ENCODE measurements at regions not wholly inside any gene's neighbourhood (a gene's known extent, or its start where the extent isn't known, plus 50 kb on each side); places are given as distances from the start of the nearest gene placed in this dataset.

DNA sequence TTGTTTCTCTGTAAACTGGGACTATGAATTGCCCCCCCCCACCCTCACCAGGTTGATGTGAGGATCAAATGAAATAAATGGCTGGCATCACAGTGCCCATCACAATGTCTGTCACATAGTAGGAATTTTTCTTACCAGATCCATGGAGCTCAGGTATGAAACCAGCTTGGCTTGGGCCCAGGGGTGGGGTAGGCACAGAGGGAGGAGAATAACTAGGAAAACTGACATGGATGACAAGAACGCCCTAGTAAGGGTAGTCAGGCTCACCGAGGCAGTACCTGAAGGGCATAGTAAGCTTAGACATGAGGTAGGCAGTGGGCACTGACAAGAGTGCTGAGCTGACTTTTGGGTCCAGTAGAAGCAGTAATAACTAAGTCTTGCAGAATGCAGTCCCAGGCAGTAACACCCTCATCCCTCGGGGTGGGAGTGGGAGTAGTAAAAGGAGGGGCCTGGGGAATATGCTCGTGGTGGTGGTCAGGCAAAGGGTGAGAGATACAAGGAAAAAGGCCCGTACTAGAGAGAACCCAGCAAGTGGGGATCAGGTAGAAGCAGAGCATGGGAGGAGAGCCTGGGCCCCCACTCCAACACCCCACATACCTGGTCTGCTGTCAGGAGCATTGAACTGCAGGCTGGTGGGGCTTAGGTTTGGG lies 155.9 kb upstream of the PJA1 start:
- Histone ChIP-seq H3K27me3 (ENCODE audit: control insufficient read depth, insufficient read depth, low read length) (peaks cover 2% of the 10 kb centered on the region; the same call in 1 of the 2 replicates), H3K36me3 (ENCODE audit: control insufficient read depth, insufficient read depth, low read length) (no peaks in the 10 kb centered on the region), H3K4me3 (ENCODE audit: low read depth, low read length) (no peak overlapping the region)
- ChIA-PET POLR2A (no interaction called here), CTCF (no interaction called here)
- TF ChIP-seq, protein P1, sequence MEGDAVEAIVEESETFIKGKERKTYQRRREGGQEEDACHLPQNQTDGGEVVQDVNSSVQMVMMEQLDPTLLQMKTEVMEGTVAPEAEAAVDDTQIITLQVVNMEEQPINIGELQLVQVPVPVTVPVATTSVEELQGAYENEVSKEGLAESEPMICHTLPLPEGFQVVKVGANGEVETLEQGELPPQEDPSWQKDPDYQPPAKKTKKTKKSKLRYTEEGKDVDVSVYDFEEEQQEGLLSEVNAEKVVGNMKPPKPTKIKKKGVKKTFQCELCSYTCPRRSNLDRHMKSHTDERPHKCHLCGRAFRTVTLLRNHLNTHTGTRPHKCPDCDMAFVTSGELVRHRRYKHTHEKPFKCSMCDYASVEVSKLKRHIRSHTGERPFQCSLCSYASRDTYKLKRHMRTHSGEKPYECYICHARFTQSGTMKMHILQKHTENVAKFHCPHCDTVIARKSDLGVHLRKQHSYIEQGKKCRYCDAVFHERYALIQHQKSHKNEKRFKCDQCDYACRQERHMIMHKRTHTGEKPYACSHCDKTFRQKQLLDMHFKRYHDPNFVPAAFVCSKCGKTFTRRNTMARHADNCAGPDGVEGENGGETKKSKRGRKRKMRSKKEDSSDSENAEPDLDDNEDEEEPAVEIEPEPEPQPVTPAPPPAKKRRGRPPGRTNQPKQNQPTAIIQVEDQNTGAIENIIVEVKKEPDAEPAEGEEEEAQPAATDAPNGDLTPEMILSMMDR (IDR thresholded peaks at IDR 0.05; ENCODE audit: insufficient read depth, low read depth, low read length), result no peak
- DNase-seq (ENCODE audit: low read depth), result no peak

DNA sequence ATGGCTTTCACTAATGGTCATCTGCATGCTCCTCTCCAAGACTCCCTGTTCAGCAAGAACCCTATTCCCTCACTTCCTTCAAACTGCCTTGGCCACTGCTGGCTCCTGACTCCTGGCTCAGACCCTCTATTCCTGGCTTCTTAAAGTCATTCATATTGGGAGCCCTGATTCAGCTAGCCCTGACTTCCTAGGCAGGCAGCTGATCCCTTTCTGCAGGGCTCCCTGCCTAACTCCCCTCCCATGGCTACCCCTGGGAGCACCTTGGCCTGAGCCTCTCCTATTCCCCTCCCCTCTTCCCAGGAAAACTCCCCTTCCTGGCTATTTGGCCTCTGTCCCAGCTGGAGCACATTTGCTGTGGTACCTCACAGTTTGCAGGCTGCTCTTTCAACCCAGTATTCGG lies 154.9 kb upstream of the PJA1 start:
- POLR2A ChIA-PET, result no interaction called here
- H3K36me3 ChIP-seq (ENCODE audit: control insufficient read depth, insufficient read depth, low read length), result no peaks in the 10 kb centered on the region
- H3K4me3 ChIP-seq (ENCODE audit: low read depth, low read length), result no peak overlapping the region
- peaks cover 2% of the 10 kb centered on the region; the same call in 1 of the 2 replicates for H3K27me3 ChIP-seq (ENCODE audit: control insufficient read depth, insufficient read depth, low read length)
- CTCF ChIA-PET, result no interaction called here
- no peak for DNase-seq (ENCODE audit: low read depth)
- TF ChIP-seq, protein P1 (IDR thresholded peaks at IDR 0.05; ENCODE audit: insufficient read depth, low read depth, low read length), result no peak

- DNase-seq (ENCODE audit: low read depth), result no peak
- CTCF ChIA-PET, result no interaction called here
- POLR2A ChIA-PET, result no interaction called here
- Histone ChIP-seq H3K27me3 (ENCODE audit: control insufficient read depth, insufficient read depth, low read length) (peaks cover 2% of the 10 kb centered on the region; the same call in 1 of the 2 replicates), H3K36me3 (ENCODE audit: control insufficient read depth, insufficient read depth, low read length) (no peaks in the 10 kb centered on the region), H3K4me3 (ENCODE audit: low read depth, low read length) (no peak overlapping the region)
- TF ChIP-seq, protein P1 (IDR thresholded peaks at IDR 0.05; ENCODE audit: insufficient read depth, low read depth, low read length), result no peak
These were observed 154.1 kb upstream of the PJA1 start for GRCh38 chrX:69319376-69319775.

DNA sequence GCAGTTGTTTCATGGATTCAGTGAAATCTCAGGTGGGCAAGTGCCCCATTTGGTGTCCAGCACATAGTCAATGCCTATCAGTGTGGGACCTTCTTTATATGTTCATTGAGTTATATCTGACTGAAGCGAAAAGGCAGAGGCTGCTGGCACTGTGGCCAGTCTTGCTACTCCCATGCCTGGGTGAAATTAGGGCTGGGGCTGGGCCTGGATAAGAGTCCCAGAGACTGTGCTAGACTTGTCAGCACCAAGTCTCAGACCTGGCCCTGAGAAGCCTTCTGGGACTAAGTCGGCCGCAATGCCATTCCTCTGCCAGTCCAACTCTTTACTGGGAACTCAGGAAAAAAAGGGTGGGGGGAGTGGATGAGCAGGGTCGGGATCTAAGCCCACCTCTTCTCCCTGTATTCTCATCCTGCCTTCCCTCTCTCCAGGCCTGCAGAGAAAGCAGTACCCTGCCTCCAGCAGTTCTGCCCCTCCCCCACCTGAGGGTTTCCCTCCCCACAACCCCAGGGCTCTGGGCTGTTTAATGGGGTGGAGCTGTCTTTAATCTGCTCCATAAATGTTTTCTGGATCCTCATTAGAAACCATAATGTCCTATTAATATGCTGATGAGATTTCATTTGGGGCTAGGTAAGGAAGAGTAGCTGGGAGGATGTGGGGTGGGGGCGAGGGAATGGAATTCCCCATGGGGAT lies 153.5 kb upstream of the PJA1 start:
- CTCF ChIA-PET, result no interaction called here

DNA sequence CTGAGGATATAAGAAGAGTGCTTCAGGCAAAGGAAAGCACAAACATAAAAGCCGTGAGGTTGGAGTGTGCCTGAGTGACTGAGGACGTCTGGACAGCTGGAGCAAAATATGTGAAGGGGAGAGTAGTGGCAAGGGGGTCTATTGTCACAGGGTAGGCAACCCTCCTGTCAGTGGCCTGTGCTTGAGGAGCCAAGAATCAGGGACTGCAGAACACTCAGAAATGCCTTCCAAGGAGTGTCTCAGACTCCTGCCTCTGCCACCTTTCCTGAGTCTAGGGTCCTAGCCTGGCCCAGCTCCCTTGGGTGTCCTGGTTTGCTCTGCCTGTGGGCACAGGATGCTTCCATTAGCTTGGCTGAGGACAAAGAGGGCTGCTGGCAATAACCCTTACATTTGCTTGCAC lies 152.5 kb upstream of the PJA1 start:
- CTCF ChIA-PET, result no interaction called here

More for the DNA sequence above, 153.5 kb upstream of the PJA1 start:
- Histone ChIP-seq H3K27me3 (ENCODE audit: control insufficient read depth, insufficient read depth, low read length) (peaks cover 2% of the 10 kb centered on the region; the same call in 1 of the 2 replicates), H3K36me3 (ENCODE audit: control insufficient read depth, insufficient read depth, low read length) (no peaks in the 10 kb centered on the region), H3K4me3 (ENCODE audit: low read depth, low read length) (no peak overlapping the region)
- no peak for DNase-seq (ENCODE audit: low read depth)
- TF ChIP-seq, protein P1 (IDR thresholded peaks at IDR 0.05; ENCODE audit: insufficient read depth, low read depth, low read length), result no peak
- POLR2A ChIA-PET, result no interaction called here

More for the DNA sequence above, 152.5 kb upstream of the PJA1 start:
- Histone ChIP-seq H3K36me3 (ENCODE audit: control insufficient read depth, insufficient read depth, low read length) (no peaks in the 10 kb centered on the region), H3K27me3 (ENCODE audit: control insufficient read depth, insufficient read depth, low read length) (peaks cover 2% of the 10 kb centered on the region; the same call in 1 of the 2 replicates), H3K4me3 (ENCODE audit: low read depth, low read length) (no peak overlapping the region)
- POLR2A ChIA-PET, result no interaction called here
- no peak for DNase-seq (ENCODE audit: low read depth)
- TF ChIP-seq, protein P1 (IDR thresholded peaks at IDR 0.05; ENCODE audit: insufficient read depth, low read depth, low read length), result no peak

Data from BJ (cell line).